HG03159 (cell line): ENCODE measurements at regions not wholly inside any gene's neighbourhood (a gene's known extent, or its start where the extent isn't known, plus 50 kb on each side); places are given as distances from the start of the nearest gene placed in this dataset.
"Not testable (repeated sequence)": the region's sequence is repeated elsewhere in the genome, so short reads cannot be mapped to it uniquely, and the experiment has no call there.

Experiments
- ATAC-seq: cut with Tn5 transposase; IDR thresholded peaks from one replicate; pipeline ENCODE4 v1.9.1; 2021; ENCODE audit warnings: mild to moderate bottlenecking, moderate library complexity; ENCODE audit not compliant: unreplicated experiment

- ATAC-seq, result no peak
Observed at GRCh38 chr5:126044111-126044668, 379.0 kb upstream of the GRAMD2B start.

GRCh38 chr5:126044931-126045565 is 378.2 kb upstream of the GRAMD2B start:
- no peak for ATAC-seq

- ATAC-seq, result no peak
Observed at GRCh38 chr5:126046318-126046717, 376.9 kb upstream of the GRAMD2B start.

GRCh38 chr5:126046846-126047571 is 376.2 kb upstream of the GRAMD2B start:
- ATAC-seq, result no peak

GRCh38 chr5:126052120-126052519 is 371.1 kb upstream of the GRAMD2B start:
- ATAC-seq, result no peak

- ATAC-seq, result no peak
Observed at GRCh38 chr5:126052791-126053190, 370.4 kb upstream of the GRAMD2B start.

GRCh38 chr5:126053630-126054029 is 369.6 kb upstream of the GRAMD2B start:
- ATAC-seq, result no peak

- ATAC-seq, result no peak
Observed at GRCh38 chr5:126054577-126055347, 368.4 kb upstream of the GRAMD2B start.

GRCh38 chr5:126055348-126055729 is 367.9 kb upstream of the GRAMD2B start:
- ATAC-seq, result no peak

- no peak for ATAC-seq
Observed at GRCh38 chr5:126056352-126056751, 366.9 kb upstream of the GRAMD2B start.

GRCh38 chr5:126056851-126057622 is 366.2 kb upstream of the GRAMD2B start:
- ATAC-seq, result no peak

- ATAC-seq, result not testable (repeated sequence)
Observed at GRCh38 chr5:126058392-126058791, 364.8 kb upstream of the GRAMD2B start.

- no peak for ATAC-seq
Observed at GRCh38 chr5:126062398-126063221, 360.6 kb upstream of the GRAMD2B start.

- no peak for ATAC-seq
Observed at GRCh38 chr5:126065061-126065460, 358.1 kb upstream of the GRAMD2B start.

GRCh38 chr5:126066836-126067235 is 356.4 kb upstream of the GRAMD2B start:
- no peak for ATAC-seq

- ATAC-seq, result no peak
Observed at GRCh38 chr5:126067404-126067803, 355.8 kb upstream of the GRAMD2B start.

- ATAC-seq, result no peak
Observed at GRCh38 chr5:126069329-126069728, 353.9 kb upstream of the GRAMD2B start.

- no peak for ATAC-seq
Observed at GRCh38 chr5:126070481-126070880, 352.7 kb upstream of the GRAMD2B start.

- ATAC-seq, result no peak
Observed at GRCh38 chr5:126074538-126074937, 348.7 kb upstream of the GRAMD2B start.

- ATAC-seq, result no peak
Observed at GRCh38 chr5:126079266-126079665, 343.9 kb upstream of the GRAMD2B start.
